ENCODE measurements at regions not wholly inside any gene's neighbourhood (a gene's known extent, or its start where the extent isn't known, plus 50 kb on each side); places are given as distances from the start of the nearest gene placed in this dataset.

DNA sequence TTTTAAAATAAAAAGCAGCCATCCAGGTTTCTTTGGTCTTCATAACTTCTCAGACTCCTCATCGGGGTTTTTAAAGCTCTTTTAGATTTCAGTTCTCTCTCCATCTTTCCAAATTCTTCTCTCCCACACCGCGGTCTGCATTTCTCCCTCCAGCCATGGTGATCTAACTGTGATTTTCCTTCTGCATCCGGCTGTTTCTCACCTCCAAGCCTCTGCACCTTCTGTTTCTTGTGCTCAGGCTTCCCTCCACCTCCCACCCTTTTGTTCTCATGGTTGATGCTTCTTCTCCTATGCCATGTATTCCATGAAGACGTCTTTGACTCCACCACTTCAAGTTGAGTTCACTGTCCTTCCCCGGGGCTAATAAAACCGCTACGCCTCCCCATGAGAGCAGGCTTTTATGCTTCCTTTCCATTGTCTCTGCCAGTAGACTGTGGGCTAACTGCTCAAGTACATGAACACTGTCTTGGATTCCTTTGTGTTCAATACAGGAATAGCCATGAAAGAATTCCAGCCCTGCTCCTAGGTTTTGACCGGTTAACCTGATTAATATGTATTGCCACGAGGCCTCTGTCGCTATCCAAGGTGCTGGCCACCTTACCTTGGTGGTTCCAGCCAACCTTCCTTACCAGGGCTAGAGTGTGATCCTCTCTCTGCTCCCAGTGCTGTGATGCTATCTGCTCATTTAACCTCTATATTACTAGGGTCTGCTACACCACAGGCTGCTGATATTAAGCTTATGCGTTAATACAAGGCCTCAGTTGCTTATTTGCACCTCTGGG, 625.1 kb downstream of the HS3ST4 start:
- no peak for DNase-seq
- H3K4me1 Mint-ChIP-seq (ENCODE audit: low read depth, unreplicated experiment): no peaks in the 10 kb centered on the region
- intact Hi-C loops (cut with micrococcal nuclease; ENCODE audit: unreplicated experiment): no loop called here
- CTCF ChIA-PET: no interaction called here
- TF ChIP-seq, protein P1, sequence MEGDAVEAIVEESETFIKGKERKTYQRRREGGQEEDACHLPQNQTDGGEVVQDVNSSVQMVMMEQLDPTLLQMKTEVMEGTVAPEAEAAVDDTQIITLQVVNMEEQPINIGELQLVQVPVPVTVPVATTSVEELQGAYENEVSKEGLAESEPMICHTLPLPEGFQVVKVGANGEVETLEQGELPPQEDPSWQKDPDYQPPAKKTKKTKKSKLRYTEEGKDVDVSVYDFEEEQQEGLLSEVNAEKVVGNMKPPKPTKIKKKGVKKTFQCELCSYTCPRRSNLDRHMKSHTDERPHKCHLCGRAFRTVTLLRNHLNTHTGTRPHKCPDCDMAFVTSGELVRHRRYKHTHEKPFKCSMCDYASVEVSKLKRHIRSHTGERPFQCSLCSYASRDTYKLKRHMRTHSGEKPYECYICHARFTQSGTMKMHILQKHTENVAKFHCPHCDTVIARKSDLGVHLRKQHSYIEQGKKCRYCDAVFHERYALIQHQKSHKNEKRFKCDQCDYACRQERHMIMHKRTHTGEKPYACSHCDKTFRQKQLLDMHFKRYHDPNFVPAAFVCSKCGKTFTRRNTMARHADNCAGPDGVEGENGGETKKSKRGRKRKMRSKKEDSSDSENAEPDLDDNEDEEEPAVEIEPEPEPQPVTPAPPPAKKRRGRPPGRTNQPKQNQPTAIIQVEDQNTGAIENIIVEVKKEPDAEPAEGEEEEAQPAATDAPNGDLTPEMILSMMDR (IDR thresholded peaks at IDR 0.05; ENCODE audit: unreplicated experiment): no peak
- no peaks in the 10 kb centered on the region for H3K27me3 Mint-ChIP-seq (ENCODE audit: unreplicated experiment)
- H3K36me3 Mint-ChIP-seq (ENCODE audit: insufficient read depth, unreplicated experiment): no peaks in the 10 kb centered on the region
- BruUV-seq (replicated peaks): no TSS peak
- no peak overlapping the region for H3K4me3 Mint-ChIP-seq (ENCODE audit: low read depth, unreplicated experiment)
- no peak overlapping the region for H3K27ac Mint-ChIP-seq (ENCODE audit: unreplicated experiment)
- peaks cover 18% of the 10 kb centered on the region for H3K9me3 Mint-ChIP-seq (ENCODE audit: low read depth, unreplicated experiment)

DNA sequence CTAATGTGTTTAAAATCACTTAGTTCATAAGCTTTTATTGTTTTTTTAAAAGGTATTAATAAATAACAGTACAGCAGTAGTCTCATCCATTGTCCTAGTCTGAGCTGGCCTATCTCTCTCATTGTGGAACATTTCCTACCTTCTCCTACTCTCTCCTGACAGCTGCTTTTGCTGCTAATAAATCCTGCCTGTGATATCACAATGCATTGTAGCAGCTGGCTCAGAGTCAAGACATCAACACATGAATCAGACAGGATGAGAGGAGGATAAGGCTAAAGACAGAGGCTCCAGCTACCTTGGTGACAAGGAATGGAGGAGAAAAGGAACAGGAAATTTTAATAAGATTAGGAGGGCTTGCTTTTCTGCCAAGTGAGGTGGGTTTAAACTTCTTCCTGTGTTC, 626.1 kb downstream of the HS3ST4 start:
- no peak for DNase-seq
- Mint-ChIP-seq H3K27ac (ENCODE audit: unreplicated experiment) (no peak overlapping the region), H3K9me3 (ENCODE audit: low read depth, unreplicated experiment) (peaks cover 18% of the 10 kb centered on the region), H3K4me1 (ENCODE audit: low read depth, unreplicated experiment) (no peaks in the 10 kb centered on the region), H3K36me3 (ENCODE audit: insufficient read depth, unreplicated experiment) (no peaks in the 10 kb centered on the region), H3K27me3 (ENCODE audit: unreplicated experiment) (no peaks in the 10 kb centered on the region), H3K4me3 (ENCODE audit: low read depth, unreplicated experiment) (no peak overlapping the region)
- TF ChIP-seq, protein P1 (IDR thresholded peaks at IDR 0.05; ENCODE audit: unreplicated experiment): no peak
- CTCF ChIA-PET: no interaction called here
- intact Hi-C loops (cut with micrococcal nuclease; ENCODE audit: unreplicated experiment): no loop called here
- BruUV-seq (replicated peaks): no TSS peak

DNA sequence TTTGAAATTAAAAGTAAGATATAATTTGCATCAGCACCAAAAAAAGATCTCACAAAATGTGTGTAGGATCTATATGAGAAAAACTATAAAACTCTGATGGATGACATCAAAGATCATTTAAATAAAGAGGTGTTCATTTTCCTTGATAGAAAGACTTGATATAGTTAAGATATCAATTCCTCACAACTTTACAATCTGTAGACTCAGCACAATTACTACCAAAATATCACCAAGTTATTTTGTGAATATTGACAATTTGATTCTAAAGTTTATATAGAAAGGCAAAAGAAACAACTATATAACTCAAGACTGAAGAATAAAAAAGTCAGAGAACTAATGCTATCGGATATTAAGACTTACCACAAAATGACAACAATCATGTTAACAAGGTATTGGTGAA, 638.9 kb downstream of the HS3ST4 start:
- CTCF ChIA-PET: no interaction called here
- TF ChIP-seq, protein P1 (IDR thresholded peaks at IDR 0.05; ENCODE audit: unreplicated experiment): no peak
- Mint-ChIP-seq H3K27ac (ENCODE audit: unreplicated experiment) (no peak overlapping the region), H3K4me3 (ENCODE audit: low read depth, unreplicated experiment) (no peak overlapping the region), H3K27me3 (ENCODE audit: unreplicated experiment) (no peaks in the 10 kb centered on the region), H3K36me3 (ENCODE audit: insufficient read depth, unreplicated experiment) (no peaks in the 10 kb centered on the region), H3K4me1 (ENCODE audit: low read depth, unreplicated experiment) (no peaks in the 10 kb centered on the region), H3K9me3 (ENCODE audit: low read depth, unreplicated experiment) (peaks cover 21% of the 10 kb centered on the region)
- DNase-seq: no peak
- BruUV-seq (replicated peaks): no TSS peak
- intact Hi-C loops (cut with micrococcal nuclease; ENCODE audit: unreplicated experiment): no loop called here

DNA sequence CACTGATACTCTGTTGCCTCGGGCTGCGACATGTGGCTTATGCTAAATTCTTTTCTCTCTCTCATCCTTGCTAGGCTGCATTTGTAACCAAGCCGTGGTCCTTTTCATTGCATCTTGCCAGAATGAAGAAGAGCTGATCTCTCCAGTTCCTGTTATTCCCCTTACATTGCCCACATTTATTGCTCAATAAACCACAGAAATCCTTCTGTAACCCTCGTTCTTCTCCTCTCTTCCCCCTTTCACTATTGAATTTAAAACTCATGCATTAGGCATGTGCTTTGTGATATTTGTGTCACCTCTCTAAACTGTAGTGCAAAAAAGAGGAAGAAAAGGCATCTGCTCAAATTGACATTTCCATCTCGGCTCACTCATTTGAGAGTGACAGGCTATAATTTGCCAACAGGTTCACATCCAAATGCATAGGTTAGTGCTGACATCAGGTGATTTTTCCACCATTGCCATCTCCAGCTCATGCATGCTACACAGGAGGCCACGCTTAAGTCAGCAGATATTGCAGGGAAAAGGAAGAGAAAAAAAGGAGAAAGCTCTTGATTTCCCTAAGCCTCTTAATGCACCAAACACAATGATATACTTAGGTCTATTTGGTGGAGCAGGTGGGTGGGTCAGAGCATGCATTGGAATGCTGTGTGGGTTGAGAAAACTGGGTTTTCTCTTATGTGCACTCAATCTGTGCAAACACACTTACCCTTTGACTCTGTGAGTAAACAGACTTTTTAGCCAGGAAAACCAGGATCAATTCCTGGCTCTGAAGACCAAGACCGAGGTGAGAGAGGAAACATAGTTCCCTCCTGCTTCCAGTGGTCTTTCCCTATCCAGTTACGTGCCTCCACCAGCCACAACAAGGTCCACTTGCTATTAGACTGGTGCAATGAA, 642.7 kb downstream of the HS3ST4 start:
- no peak overlapping the region for H3K27ac Mint-ChIP-seq (ENCODE audit: unreplicated experiment)
- no peaks in the 10 kb centered on the region for H3K4me1 Mint-ChIP-seq (ENCODE audit: low read depth, unreplicated experiment)
- BruUV-seq (replicated peaks): no TSS peak
- H3K9me3 Mint-ChIP-seq (ENCODE audit: low read depth, unreplicated experiment): peaks cover 21% of the 10 kb centered on the region
- CTCF ChIA-PET: no interaction called here
- no peaks in the 10 kb centered on the region for H3K36me3 Mint-ChIP-seq (ENCODE audit: insufficient read depth, unreplicated experiment)
- no peak for DNase-seq
- no peaks in the 10 kb centered on the region for H3K27me3 Mint-ChIP-seq (ENCODE audit: unreplicated experiment)
- TF ChIP-seq, protein P1 (IDR thresholded peaks at IDR 0.05; ENCODE audit: unreplicated experiment): no peak
- no peak overlapping the region for H3K4me3 Mint-ChIP-seq (ENCODE audit: low read depth, unreplicated experiment)
- intact Hi-C loops (cut with micrococcal nuclease; ENCODE audit: unreplicated experiment): no loop called here

Measured in Calu3 (cell line).